Endothelial cell (in vitro differentiated cells): ENCODE measurements at regions not wholly inside any gene's neighbourhood (a gene's known extent, or its start where the extent isn't known, plus 50 kb on each side); places are given as distances from the start of the nearest gene placed in this dataset.

ENCODE experiments used
- DNase-seq: peaks from one replicate; pipeline ENCODE4 v3.0.0; 2021; ENCODE audit warnings: low spot score
- H3K27ac Mint-ChIP-seq: one replicate; pipeline ENCODE4 v1.8.0; 2021; ENCODE audit warnings: mixed read lengths, inconsistent platforms; ENCODE audit not compliant: unreplicated experiment
- H3K27me3 Mint-ChIP-seq: one replicate; pipeline ENCODE4 v1.8.0; 2021; ENCODE audit warnings: mild to moderate bottlenecking, moderate library complexity, mixed read lengths, inconsistent platforms; ENCODE audit not compliant: unreplicated experiment
- H3K36me3 Mint-ChIP-seq: one replicate; pipeline ENCODE4 v1.8.0; 2021; ENCODE audit warnings: mild to moderate bottlenecking, low read depth, mixed read lengths, inconsistent platforms; ENCODE audit not compliant: unreplicated experiment
- H3K4me1 Mint-ChIP-seq: one replicate; pipeline ENCODE4 v1.8.0; 2021; ENCODE audit warnings: mild to moderate bottlenecking, mixed read lengths, inconsistent platforms; ENCODE audit not compliant: unreplicated experiment
- H3K4me3 Mint-ChIP-seq: one replicate; pipeline ENCODE4 v1.8.0; 2021; ENCODE audit warnings: mild to moderate bottlenecking, mixed read lengths, inconsistent platforms; ENCODE audit not compliant: unreplicated experiment
- H3K9me3 Mint-ChIP-seq: one replicate; pipeline ENCODE4 v1.8.0; 2021; ENCODE audit warnings: mixed read lengths, inconsistent platforms; ENCODE audit not compliant: unreplicated experiment
- CTCF ChIP-seq: fragments of 200-600 bp; sonication (generic); IDR thresholded peaks from one replicate; pipeline ENCODE4 v1.5.0; 2021; ENCODE audit warnings: antibody characterized with exemption; ENCODE audit not compliant: unreplicated experiment

- no peak for TF ChIP-seq CTCF
- H3K36me3 Mint-ChIP-seq: peaks cover 7% of the 10 kb centered on the region
- no peak for DNase-seq
- H3K27ac Mint-ChIP-seq: no peak overlapping the region
- H3K27me3 Mint-ChIP-seq: no peaks in the 10 kb centered on the region
- no peak overlapping the region for H3K4me3 Mint-ChIP-seq
- no peaks in the 10 kb centered on the region for H3K9me3 Mint-ChIP-seq
- H3K4me1 Mint-ChIP-seq: no peaks in the 10 kb centered on the region
These were observed 184.3 kb upstream of the SIX2 start for GRCh38 chr2:45193581-45193980.

GRCh38 chr2:45192991-45193390 is 183.7 kb upstream of the SIX2 start:
- Mint-ChIP-seq H3K36me3 (peaks cover 7% of the 10 kb centered on the region), H3K4me1 (no peaks in the 10 kb centered on the region), H3K4me3 (no peak overlapping the region), H3K27me3 (peaks cover 2% of the 10 kb centered on the region), H3K27ac (no peak overlapping the region), H3K9me3 (no peaks in the 10 kb centered on the region)
- TF ChIP-seq CTCF: no peak
- DNase-seq: no peak

- H3K4me3 Mint-ChIP-seq: no peak overlapping the region
These were observed 183.2 kb upstream of the SIX2 start for GRCh38 chr2:45192481-45192880.

GRCh38 chr2:45191976-45192375 is 182.7 kb upstream of the SIX2 start:
- H3K9me3 Mint-ChIP-seq: no peaks in the 10 kb centered on the region
- DNase-seq: no peak
- H3K4me1 Mint-ChIP-seq: no peaks in the 10 kb centered on the region
- peaks cover 2% of the 10 kb centered on the region for H3K27me3 Mint-ChIP-seq
- no peak overlapping the region for H3K4me3 Mint-ChIP-seq
- peaks cover 7% of the 10 kb centered on the region for H3K36me3 Mint-ChIP-seq
- no peak for TF ChIP-seq CTCF
- no peak overlapping the region for H3K27ac Mint-ChIP-seq

More at GRCh38 chr2:45192481-45192880, 183.2 kb upstream of the SIX2 start:
- Mint-ChIP-seq H3K9me3 (no peaks in the 10 kb centered on the region), H3K27me3 (peaks cover 2% of the 10 kb centered on the region), H3K4me1 (no peaks in the 10 kb centered on the region), H3K36me3 (peaks cover 7% of the 10 kb centered on the region), H3K27ac (no peak overlapping the region)
- no peak for DNase-seq
- no peak for TF ChIP-seq CTCF

- H3K9me3 Mint-ChIP-seq: no peaks in the 10 kb centered on the region
- no peaks in the 10 kb centered on the region for H3K4me1 Mint-ChIP-seq
- H3K36me3 Mint-ChIP-seq: peaks cover 7% of the 10 kb centered on the region
- H3K27ac Mint-ChIP-seq: no peak overlapping the region
- no peak overlapping the region for H3K4me3 Mint-ChIP-seq
- no peak for DNase-seq
- TF ChIP-seq CTCF: no peak
- H3K27me3 Mint-ChIP-seq: peaks cover 2% of the 10 kb centered on the region
These were observed 182.1 kb upstream of the SIX2 start for GRCh38 chr2:45191146-45191863.
